ENCODE measurements at regions not wholly inside any gene's neighbourhood (a gene's known extent, or its start where the extent isn't known, plus 50 kb on each side); places are given as distances from the start of the nearest gene placed in this dataset.

- no peaks in the 10 kb centered on the region for H3K36me3 ChIP-seq (ENCODE audit: control insufficient read depth in 2 of 2, insufficient read depth in 1 of 2, low read length in 2 of 2)
- H3K4me3 ChIP-seq (ENCODE audit: low read depth, low read length), result no peak overlapping the region
- no peaks in the 10 kb centered on the region for H3K9me3 ChIP-seq (ENCODE audit: control insufficient read depth, insufficient read depth, low read depth, low read length)
- TF ChIP-seq PRDM10 (tag by site-specific recombination; IDR thresholded peaks at IDR 0.05) (peak; percentile 94), ZNF223 (tag by site-specific recombination; IDR thresholded peaks at IDR 0.05) (no peak), SETDB1 (IDR thresholded peaks at IDR 0.05; ENCODE audit: insufficient read length, low read length) (no peak)
- POLR2A ChIA-PET, result no interaction called here
- H3K27ac ChIP-seq (ENCODE audit: extremely low read depth, low read depth, low read length), result no peak overlapping the region
- CTCF ChIA-PET, result interaction anchor here (0.9 to 1.5 kb wide), 2 partner anchors 267 to 270 kb away, joined by 4 to 6 read pairs; no protein-coding TSS in a partner anchor
- no peaks in the 10 kb centered on the region for H3K4me1 ChIP-seq (ENCODE audit: control insufficient read depth, insufficient read depth, low read length)
Observed at GRCh38 chr12:63066782-63067181, 84.2 kb downstream of the AVPR1A start.

- POLR2A ChIA-PET, result no interaction called here
Observed at GRCh38 chr12:63066136-63066535, 84.9 kb downstream of the AVPR1A start.

GRCh38 chr12:63064080-63064479, 86.9 kb downstream of the AVPR1A start:
- TF ChIP-seq ZNF701 (tag by site-specific recombination; IDR thresholded peaks at IDR 0.05) (no peak), ZNF114 (tag by site-specific recombination; IDR thresholded peaks at IDR 0.05) (no peak), GFI1B (tag by site-specific recombination; IDR thresholded peaks at IDR 0.05) (no peak), ZNF112 (tag by site-specific recombination; IDR thresholded peaks at IDR 0.05) (no peak), IKZF3 (tag by site-specific recombination; IDR thresholded peaks at IDR 0.05) (no peak), SETDB1 (IDR thresholded peaks at IDR 0.05; ENCODE audit: insufficient read length, low read length) (no peak), ZSCAN18 (tag by site-specific recombination; IDR thresholded peaks at IDR 0.05) (no peak)
- POLR2A ChIA-PET, result interaction anchor here (0.7 kb wide), 1 partner anchor 36 kb away, joined by 3 read pairs; no protein-coding TSS in a partner anchor
- Histone ChIP-seq H3K4me1 (ENCODE audit: control insufficient read depth, insufficient read depth, low read length) (no peaks in the 10 kb centered on the region), H3K36me3 (ENCODE audit: control insufficient read depth in 2 of 2, insufficient read depth in 1 of 2, low read length in 2 of 2) (no peaks in the 10 kb centered on the region), H3K4me3 (ENCODE audit: low read depth, low read length) (no peak overlapping the region), H3K9me3 (ENCODE audit: control insufficient read depth, insufficient read depth, low read depth, low read length) (no peaks in the 10 kb centered on the region), H3K27ac (ENCODE audit: extremely low read depth, low read depth, low read length) (no peak overlapping the region)
- CTCF ChIA-PET, result interaction anchor here (0.7 kb wide), 2 partner anchors 12 to 626 kb away, joined by 3 to 4 read pairs; no protein-coding TSS in a partner anchor

More at GRCh38 chr12:63066136-63066535, 84.9 kb downstream of the AVPR1A start:
- no peaks in the 10 kb centered on the region for H3K36me3 ChIP-seq (ENCODE audit: control insufficient read depth in 2 of 2, insufficient read depth in 1 of 2, low read length in 2 of 2)
- CTCF ChIA-PET, result interaction anchor here (1.5 kb wide), 1 partner anchor 266 kb away, joined by 6 read pairs; no protein-coding TSS in a partner anchor
- no peaks in the 10 kb centered on the region for H3K9me3 ChIP-seq (ENCODE audit: control insufficient read depth, insufficient read depth, low read depth, low read length)
- no peaks in the 10 kb centered on the region for H3K4me1 ChIP-seq (ENCODE audit: control insufficient read depth, insufficient read depth, low read length)
- TF ChIP-seq ZNF341 (tag by site-specific recombination; IDR thresholded peaks at IDR 0.05; ENCODE audit: low read depth) (0 out of 2 replicates have a peak, but pooled peaks have one; percentile 31), ZBTB21 (tag by site-specific recombination; IDR thresholded peaks at IDR 0.05) (no peak), ZNF280D (tag by site-specific recombination; IDR thresholded peaks at IDR 0.05) (no peak)
- H3K27ac ChIP-seq (ENCODE audit: extremely low read depth, low read depth, low read length), result no peak overlapping the region
- H3K4me3 ChIP-seq (ENCODE audit: low read depth, low read length), result no peak overlapping the region
